Lung (tissue), 11 donors: ENCODE measurements at regions not wholly inside any gene's neighbourhood (a gene's known extent, or its start where the extent isn't known, plus 50 kb on each side); places are given as distances from the start of the nearest gene placed in this dataset.

Experiments
- ATAC-seq: fragments of 200-7000 bp; cut with Tn5 transposase; one replicate; pipeline ENCODE4 v1.9.1; 2020; ENCODE audit warnings: moderate number of reproducible peaks; ENCODE audit not compliant: insufficient read depth, low FRiP score
- DNase-seq, 3 donors: peaks; one replicate each; pipeline ENCODE4 v3.0.0-alpha.2; 2013 to 2017
- H3K27ac ChIP-seq, 2 donors: one replicate each; pipeline ENCODE4 v1.5.1; 2013; ENCODE audit warnings: mild to moderate bottlenecking in 2 of 2, moderate library complexity in 2 of 2, control low read depth in 1 of 2, inconsistent platforms in 1 of 2, low read depth in 1 of 2, low read length in 1 of 2
- H3K27me3 ChIP-seq, 3 donors: one replicate each; pipeline ENCODE4 v1.5.1; 2013; ENCODE audit warnings: low read length in 2 of 3; ENCODE audit not compliant: control insufficient read depth in 3 of 3, insufficient read depth in 3 of 3
- H3K36me3 ChIP-seq, 4 donors: one replicate each; pipeline ENCODE4 v1.5.1; 2013; ENCODE audit warnings: low read length in 4 of 4, mild to moderate bottlenecking in 1 of 4, moderate library complexity in 1 of 4; ENCODE audit not compliant: control insufficient read depth in 4 of 4, insufficient read depth in 4 of 4
- H3K4me1 ChIP-seq, 5 donors: one replicate each; pipeline ENCODE4 v1.5.1; 2013; ENCODE audit warnings: low read length in 5 of 5, mild to moderate bottlenecking in 2 of 5, moderate library complexity in 1 of 5; ENCODE audit not compliant: control insufficient read depth in 5 of 5, insufficient read depth in 5 of 5
- H3K4me3 ChIP-seq: one replicate; pipeline ENCODE4 v1.5.1; 2013; ENCODE audit warnings: mild to moderate bottlenecking, control low read depth, moderate library complexity
- H3K9ac ChIP-seq, 2 donors: one replicate each; pipeline ENCODE4 v1.5.1; 2013; ENCODE audit warnings: low read length in 2 of 2, control low read depth in 1 of 2; ENCODE audit not compliant: insufficient read depth in 1 of 2
- H3K9me3 ChIP-seq, 4 donors: one replicate each; pipeline ENCODE4 v1.5.1; 2013; ENCODE audit warnings: low read length in 3 of 4, mild to moderate bottlenecking in 1 of 4, moderate library complexity in 1 of 4; ENCODE audit not compliant: control insufficient read depth in 4 of 4, insufficient read depth in 3 of 4
- CTCF ChIP-seq: IDR thresholded peaks from 2 replicates; pipeline ENCODE4 v1.5.1; 2012; ENCODE audit warnings: mild to moderate bottlenecking; ENCODE audit errors: control extremely low read depth, extremely low read depth
- WGBS, 2 donors: extraction: QIAGEN DNeasy Blood & Tissue Kit; methylation state at CpG; one replicate each; pipeline ENCODE4 v1.1.7; 2013; 5-methylcytosine and 5-hydroxymethylcytosine counted together
- donor health status: control.
- donor health status: control.
- donor health status: Bipolar disorder and iron deficiency.
- donor health status: healthy.
- donor health status: DM: yes; HTN: yes; CAD: no.

- Histone ChIP-seq H3K36me3 (no peaks in the 10 kb centered on the region), H3K27ac (peak overlapping the region; percentile 83 to 84), H3K9ac (peak overlapping the region in 1 of 2 donors; percentile 26), H3K4me3 (no peak overlapping the region), H3K4me1 (peaks cover 0 to 31% (median 9%) of the 10 kb centered on the region in 5 donors), H3K27me3 (no peaks in the 10 kb centered on the region), H3K9me3 (no peaks in the 10 kb centered on the region)
- WGBS, 2 donors = 40 to 53% methylated on average over 21 of the region's 21 CpGs
- no peak for TF ChIP-seq CTCF
- DNase-seq (peak; percentile 49 to 87 (median 68)), ATAC-seq (peak; percentile 75)
These were observed 100.4 kb upstream of the LCLAT1 start for GRCh38 chr2:30346471-30347169.

GRCh38 chr2:30348825-30349224 lies 98.2 kb upstream of the LCLAT1 start:
- H3K36me3 ChIP-seq = no peaks in the 10 kb centered on the region
- no peak for DNase-seq
- H3K9ac ChIP-seq = no peak overlapping the region
- no peak overlapping the region for H3K27ac ChIP-seq
- ATAC-seq = no peak
- peaks cover 0 to 33% (median 9%) of the 10 kb centered on the region in 5 donors for H3K4me1 ChIP-seq
- no peaks in the 10 kb centered on the region for H3K27me3 ChIP-seq
- 90 to 95% methylated on average over 3 of the region's 3 CpGs for WGBS, 2 donors
- H3K9me3 ChIP-seq = no peaks in the 10 kb centered on the region
- TF ChIP-seq CTCF = no peak
- no peak overlapping the region for H3K4me3 ChIP-seq

GRCh38 chr2:30349691-30350090 lies 97.4 kb upstream of the LCLAT1 start:
- Histone ChIP-seq H3K9me3 (no peaks in the 10 kb centered on the region), H3K9ac (no peak overlapping the region), H3K27me3 (no peaks in the 10 kb centered on the region), H3K4me1 (peaks cover 0 to 33% (median 10%) of the 10 kb centered on the region in 5 donors), H3K27ac (peak overlapping the region in 1 of 2 donors; percentile 41), H3K36me3 (no peaks in the 10 kb centered on the region), H3K4me3 (no peak overlapping the region)
- 84 to 85% methylated on average over 7 of the region's 7 CpGs for WGBS, 2 donors
- ATAC-seq = no peak
- no peak for TF ChIP-seq CTCF
- no peak for DNase-seq
